GM12878 (cell line): ENCODE measurements at regions not wholly inside any gene's neighbourhood (a gene's known extent, or its start where the extent isn't known, plus 50 kb on each side); places are given as distances from the start of the nearest gene placed in this dataset.

ENCODE experiments used
- ATAC-seq: fragments of 200-7000 bp; cut with Tn5 transposase; 3 replicates; pipeline ENCODE4 v1.9.1; 2020; ENCODE audit warnings: mild to moderate bottlenecking, moderate library complexity
- BruUV-seq: library from RNA; stranded (reverse); fragments of 400-500 nt; replicated peaks from 2 replicates; lab custom pipeline; 2021; lab: Mats Ljungman, UMichigan
- CTCF ChIA-PET: fragments of 300-600 bp; sonication (Branson Sonifier 250); formaldehyde crosslinking; extraction: SDS; loops from one replicate; lab custom pipeline; 2021; ENCODE audit warnings: inconsistent platforms; lab: Yijun Ruan, JAX
- POLR2A ChIA-PET: fragments of 350-600 bp; formaldehyde crosslinking; extraction: SDS; loops from one replicate; lab custom pipeline; 2021; ENCODE audit warnings: inconsistent platforms; lab: Charles Lee
- RAD21 ChIA-PET: fragments of 300-600 bp; sonication (Branson Sonifier 250); formaldehyde crosslinking; loops from one replicate; lab custom pipeline; 2023; ENCODE audit warnings: antibody characterized with exemption; ENCODE audit not compliant: unreplicated experiment; lab: Charles Lee
- SMC1A ChIA-PET: fragments of 300-600 bp; sonication (Branson Sonifier 250); formaldehyde crosslinking; loops from one replicate; lab custom pipeline; 2023; ENCODE audit not compliant: unreplicated experiment, uncharacterized antibody; lab: Charles Lee
- DNase-seq: peaks from one replicate; pipeline ENCODE4 v3.0.0-alpha.2; 2011; ENCODE audit warnings: low read depth, low spot score
- FAIRE-seq: peaks from 3 replicates; lab custom pipeline; 2011; peaks lifted over from hg19 to GRCh38; lab: Jason Lieb, UNC
- H2AFZ ChIP-seq: 2 replicates; pipeline ENCODE4 v1.6.0; 2011; ENCODE audit warnings: low read depth, low read length, control low read depth; ENCODE audit not compliant: control insufficient read depth
- H3K27ac ChIP-seq: 2 replicates; pipeline ENCODE4 v1.5.1; 2011; ENCODE audit warnings: control low read depth; ENCODE audit not compliant: control insufficient read depth, insufficient read depth
- H3K27me3 ChIP-seq, 2 experiments: replicated peaks in 1 of 2; 2 replicates each; pipeline versions ENCODE4 v1.6.0 to v1.6.1; 2011; ENCODE audit warnings: low read length in 1 of 2; ENCODE audit not compliant: control insufficient read depth in 2 of 2, insufficient read depth in 2 of 2
- H3K36me3 ChIP-seq, 2 experiments: 2 replicates each; pipeline ENCODE4 v1.5.1; 2011; ENCODE audit warnings: low read length in 1 of 2; ENCODE audit not compliant: control insufficient read depth in 2 of 2, insufficient read depth in 2 of 2
- H3K4me1 ChIP-seq: 2 replicates; pipeline ENCODE4 v1.6.1; 2011; ENCODE audit warnings: mild to moderate bottlenecking, low read length, moderate library complexity, mixed read lengths; ENCODE audit not compliant: control insufficient read depth, insufficient read depth
- H3K4me2 ChIP-seq: 2 replicates; pipeline ENCODE4 v1.6.0; 2011; ENCODE audit warnings: control low read depth; ENCODE audit not compliant: control insufficient read depth, insufficient read depth
- H3K4me3 ChIP-seq: fragments of 200-600 bp; sonication (generic); 2 replicates; pipeline ENCODE4 v1.5.1; 2016
- H3K79me2 ChIP-seq: 2 replicates; pipeline ENCODE4 v1.6.0; 2011; ENCODE audit warnings: low read length; ENCODE audit not compliant: control insufficient read depth, insufficient read depth
- H3K9ac ChIP-seq: 2 replicates; pipeline ENCODE4 v1.8.0; 2011; ENCODE audit warnings: low read length, control low read depth, mixed read lengths; ENCODE audit not compliant: control insufficient read depth, insufficient read depth
- H3K9me3 ChIP-seq: replicated peaks from 3 replicates; pipeline ENCODE4 v1.5.1; 2011; ENCODE audit warnings: mild to moderate bottlenecking, low read length; ENCODE audit not compliant: control insufficient read depth, insufficient read depth
- H4K20me1 ChIP-seq: 2 replicates; pipeline ENCODE4 v1.6.0; 2011; ENCODE audit not compliant: control insufficient read depth, insufficient read depth
- ASH2L ChIP-seq: fragments of 300-600, 200-600 bp; sonication (generic); IDR thresholded peaks from 2 replicates; pipeline ENCODE4 v1.6.1; 2017; ENCODE audit warnings: low read depth, mild to moderate bottlenecking, borderline replicate concordance
- CBX3 ChIP-seq: fragments of 200-600 bp; sonication (generic); IDR thresholded peaks from 2 replicates; pipeline ENCODE4 v1.6.1; 2016; ENCODE audit warnings: low read depth, borderline replicate concordance
- CEBPB ChIP-seq, 2 experiments: fragments of 150-350 bp in 1 of 2; IDR thresholded peaks; 2 replicates each; pipeline ENCODE4 v1.6.1; 2012 to 2014; ENCODE audit warnings: low read depth in 2 of 2, low read length in 2 of 2, borderline replicate concordance in 1 of 2, inconsistent platforms in 1 of 2
- E2F8 ChIP-seq: fragments of 450-650 bp; IDR thresholded peaks from 2 replicates; pipeline ENCODE4 v1.6.1; 2018; ENCODE audit warnings: mild to moderate bottlenecking, low read depth, moderate library complexity; ENCODE audit not compliant: partially characterized antibody
- ESRRA ChIP-seq: IDR thresholded peaks from 2 replicates; pipeline ENCODE4 v1.6.1; 2012; ENCODE audit warnings: mild to moderate bottlenecking, low read length, improper control_type of control experiment
- HSF1 ChIP-seq: fragments of 150-350 bp; IDR thresholded peaks from 2 replicates; pipeline ENCODE4 v1.6.1; 2014; ENCODE audit warnings: mild to moderate bottlenecking, low read depth, low read length
- IKZF1 ChIP-seq: fragments of 450-650 bp; conservative IDR thresholded peaks from 2 replicates; pipeline ENCODE4 v1.6.1; 2017; ENCODE audit warnings: antibody characterized with exemption, mild to moderate bottlenecking
- MEF2B ChIP-seq: fragments of 450-650 bp; IDR thresholded peaks from 2 replicates; pipeline ENCODE4 v1.6.1; 2018; ENCODE audit warnings: mild to moderate bottlenecking, moderate library complexity; ENCODE audit not compliant: partially characterized antibody, poor library complexity, severe bottlenecking
- NR2C1 ChIP-seq: fragments of 450-650 bp; IDR thresholded peaks from 2 replicates; pipeline ENCODE4 v1.6.1; 2017; ENCODE audit warnings: antibody characterized with exemption, mild to moderate bottlenecking, moderate library complexity
- PAX5 ChIP-seq: IDR thresholded peaks from 2 replicates; pipeline ENCODE4 v1.6.1; 2011; ENCODE audit warnings: low read depth, low read length, borderline replicate concordance
- PML ChIP-seq: IDR thresholded peaks from 2 replicates; pipeline ENCODE4 v1.6.1; 2012; ENCODE audit warnings: low read length, inconsistent platforms
- POLR2AphosphoS5 ChIP-seq: IDR thresholded peaks from 2 replicates; pipeline ENCODE4 v1.6.1; 2011; ENCODE audit warnings: mild to moderate bottlenecking, low read length, inconsistent platforms
- RELB ChIP-seq: fragments of 450-650 bp; IDR thresholded peaks from 2 replicates; pipeline ENCODE4 v1.6.1; 2017; ENCODE audit warnings: low read depth, mild to moderate bottlenecking, moderate library complexity
- RFX5 ChIP-seq: IDR thresholded peaks from 2 replicates; pipeline ENCODE4 v1.6.1; 2011; ENCODE audit warnings: low read depth, low read length, improper control_type of control experiment
- STAT3 ChIP-seq: IDR thresholded peaks from 2 replicates; pipeline ENCODE4 v1.6.1; 2011; ENCODE audit warnings: low read depth, low read length, improper control_type of control experiment
- ZBTB33 ChIP-seq: fragments of 450-650 bp; IDR thresholded peaks from 2 replicates; pipeline ENCODE4 v1.6.1; 2017; ENCODE audit warnings: mild to moderate bottlenecking
- ZNF207 ChIP-seq: fragments of 450-650 bp; IDR thresholded peaks from 2 replicates; pipeline ENCODE4 v1.6.1; 2014; ENCODE audit warnings: antibody characterized with exemption, mild to moderate bottlenecking, borderline replicate concordance
- ZNF384 ChIP-seq: IDR thresholded peaks from 2 replicates; pipeline ENCODE4 v1.6.1; 2012; ENCODE audit warnings: low read depth, mild to moderate bottlenecking, low read length, improper control_type of control experiment, borderline replicate concordance
- WGBS: methylation state at CpG from one replicate; pipeline ENCODE4 v1.1.6; 2016; ENCODE audit warnings: low lambda C conversion rate; ENCODE audit not compliant: insufficient replicate concordance, insufficient coverage; ENCODE audit errors: missing lambda C conversion rate; 5-methylcytosine and 5-hydroxymethylcytosine counted together
- in situ Hi-C: fragments of 300-500 bp; cut with MboI; formaldehyde crosslinking; loops from 9 replicates; pipeline ENCODE4 v1.14.3; 2018; ENCODE audit warnings: mixed read lengths
- intact Hi-C: fragments of 100-400 bp; cut with micrococcal nuclease; formaldehyde crosslinking; loops from one replicate; pipeline ENCODE4 v1.14.2; 2022; ENCODE audit not compliant: unreplicated experiment

- ChIA-PET SMC1A (no interaction called here), POLR2A (no interaction called here), RAD21 (no interaction called here), CTCF (no interaction called here)
- H3K79me2 ChIP-seq: no peaks in the 10 kb centered on the region
- in situ Hi-C loops (no loop called here), intact Hi-C loops (no loop called here)
- no peaks in the 10 kb centered on the region for H4K20me1 ChIP-seq
- DNase-seq: no peak
- no TSS peak for BruUV-seq
- H3K27ac ChIP-seq: no peak overlapping the region
- no peak overlapping the region for H3K4me2 ChIP-seq
- ATAC-seq: no peak
- no peaks in the 10 kb centered on the region for H3K9me3 ChIP-seq
- H2AFZ ChIP-seq: no peak overlapping the region
- no peaks in the 10 kb centered on the region for H3K4me1 ChIP-seq
- no peak for FAIRE-seq
- WGBS: 1% methylated on average over 3 of the region's 3 CpGs
- no peaks in the 10 kb centered on the region for H3K36me3 ChIP-seq
- H3K9ac ChIP-seq: no peak overlapping the region
- no peak overlapping the region for H3K4me3 ChIP-seq
- H3K27me3 ChIP-seq: no peaks in the 10 kb centered on the region
- TF ChIP-seq ZNF207 (no peak), IKZF1 (no peak), HSF1 (no peak), ESRRA (no peak), PML (no peak), NR2C1 (no peak), PAX5 (no peak), ZNF384 (no peak), CEBPB (IDR thresholded peaks at IDR 0.05; ENCODE audit: borderline replicate concordance in 1 of 2, low read depth in 2 of 2, low read length in 2 of 2) (no peak), ASH2L (no peak), RFX5 (no peak), RELB (no peak), CBX3 (no peak), STAT3 (no peak), E2F8 (no peak), ZBTB33 (no peak), MEF2B (no peak), POLR2AphosphoS5 (no peak)
These were observed 67.0 kb upstream of the TSPAN7 start for GRCh38 chrX:38494239-38494823.
